WTC11 (cell line): ENCODE measurements at regions not wholly inside any gene's neighbourhood (a gene's known extent, or its start where the extent isn't known, plus 50 kb on each side); places are given as distances from the start of the nearest gene placed in this dataset.

Source experiments
- ZNF232 ChIP-seq: sonication (generic); formaldehyde crosslinking; IDR thresholded peaks from 2 replicates; pipeline ENCODE4 v1.8.0; 2022; ENCODE audit warnings: mild to moderate bottlenecking, missing genetic modification reagents
- TF ChIP-seq, protein P1 (sequence below): fragments of 250-450 bp; sonication (Bioruptor Pico); IDR thresholded peaks from 2 replicates; pipeline ENCODE4 v2.1.2; 2022; ENCODE audit warnings: mild to moderate bottlenecking, moderate library complexity
- TF ChIP-seq, protein P2 (sequence below): sonication (generic); formaldehyde crosslinking; IDR thresholded peaks from 2 replicates; pipeline ENCODE4 v1.8.0; 2022; ENCODE audit warnings: mild to moderate bottlenecking, missing genetic modification reagents
- TF ChIP-seq, protein P3 (sequence below): fragments of 200-600 bp; IDR thresholded peaks from 2 replicates; pipeline ENCODE4 v1.8.0; 2022; ENCODE audit warnings: antibody characterized with exemption
- TF ChIP-seq, protein P4 (sequence below): sonication (generic); formaldehyde crosslinking; IDR thresholded peaks from 2 replicates; pipeline ENCODE4 v1.8.1; 2022; ENCODE audit warnings: low read depth, missing genetic modification reagents, borderline replicate concordance

DNA sequence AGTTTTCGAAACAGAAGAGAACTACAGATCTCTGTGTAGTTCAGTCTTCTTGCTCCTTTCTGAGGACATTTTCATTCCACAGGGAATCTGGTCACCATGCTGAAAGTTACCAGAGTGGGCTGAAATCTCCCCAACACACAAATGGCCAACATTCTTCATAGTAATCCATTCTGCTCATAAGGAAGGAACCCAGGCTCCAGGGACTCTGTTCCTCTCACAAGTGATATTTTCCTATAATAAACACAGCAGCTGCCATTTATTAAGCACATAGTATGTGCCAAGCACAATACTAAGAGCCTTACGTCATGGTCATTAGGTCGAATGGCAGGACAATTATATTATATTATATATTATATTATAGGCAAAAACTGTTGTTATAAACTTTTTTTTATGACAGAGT lies 109.8 kb downstream of the RAB11FIP2 start:
- TF ChIP-seq, protein P1, sequence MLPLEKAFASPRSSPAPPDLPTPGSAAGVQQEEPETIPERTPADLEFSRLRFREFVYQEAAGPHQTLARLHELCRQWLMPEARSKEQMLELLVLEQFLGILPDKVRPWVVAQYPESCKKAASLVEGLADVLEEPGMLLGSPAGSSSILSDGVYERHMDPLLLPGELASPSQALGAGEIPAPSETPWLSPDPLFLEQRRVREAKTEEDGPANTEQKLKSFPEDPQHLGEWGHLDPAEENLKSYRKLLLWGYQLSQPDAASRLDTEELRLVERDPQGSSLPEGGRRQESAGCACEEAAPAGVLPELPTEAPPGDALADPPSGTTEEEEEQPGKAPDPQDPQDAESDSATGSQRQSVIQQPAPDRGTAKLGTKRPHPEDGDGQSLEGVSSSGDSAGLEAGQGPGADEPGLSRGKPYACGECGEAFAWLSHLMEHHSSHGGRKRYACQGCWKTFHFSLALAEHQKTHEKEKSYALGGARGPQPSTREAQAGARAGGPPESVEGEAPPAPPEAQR (CRISPR knock-in tag) = no peak
- TF ChIP-seq, protein P2, sequence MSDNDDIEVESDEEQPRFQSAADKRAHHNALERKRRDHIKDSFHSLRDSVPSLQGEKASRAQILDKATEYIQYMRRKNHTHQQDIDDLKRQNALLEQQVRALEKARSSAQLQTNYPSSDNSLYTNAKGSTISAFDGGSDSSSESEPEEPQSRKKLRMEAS = no peak
- TF ChIP-seq, protein P3, sequence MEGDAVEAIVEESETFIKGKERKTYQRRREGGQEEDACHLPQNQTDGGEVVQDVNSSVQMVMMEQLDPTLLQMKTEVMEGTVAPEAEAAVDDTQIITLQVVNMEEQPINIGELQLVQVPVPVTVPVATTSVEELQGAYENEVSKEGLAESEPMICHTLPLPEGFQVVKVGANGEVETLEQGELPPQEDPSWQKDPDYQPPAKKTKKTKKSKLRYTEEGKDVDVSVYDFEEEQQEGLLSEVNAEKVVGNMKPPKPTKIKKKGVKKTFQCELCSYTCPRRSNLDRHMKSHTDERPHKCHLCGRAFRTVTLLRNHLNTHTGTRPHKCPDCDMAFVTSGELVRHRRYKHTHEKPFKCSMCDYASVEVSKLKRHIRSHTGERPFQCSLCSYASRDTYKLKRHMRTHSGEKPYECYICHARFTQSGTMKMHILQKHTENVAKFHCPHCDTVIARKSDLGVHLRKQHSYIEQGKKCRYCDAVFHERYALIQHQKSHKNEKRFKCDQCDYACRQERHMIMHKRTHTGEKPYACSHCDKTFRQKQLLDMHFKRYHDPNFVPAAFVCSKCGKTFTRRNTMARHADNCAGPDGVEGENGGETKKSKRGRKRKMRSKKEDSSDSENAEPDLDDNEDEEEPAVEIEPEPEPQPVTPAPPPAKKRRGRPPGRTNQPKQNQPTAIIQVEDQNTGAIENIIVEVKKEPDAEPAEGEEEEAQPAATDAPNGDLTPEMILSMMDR = no peak
- no peak for TF ChIP-seq ZNF232
- TF ChIP-seq, protein P4, sequence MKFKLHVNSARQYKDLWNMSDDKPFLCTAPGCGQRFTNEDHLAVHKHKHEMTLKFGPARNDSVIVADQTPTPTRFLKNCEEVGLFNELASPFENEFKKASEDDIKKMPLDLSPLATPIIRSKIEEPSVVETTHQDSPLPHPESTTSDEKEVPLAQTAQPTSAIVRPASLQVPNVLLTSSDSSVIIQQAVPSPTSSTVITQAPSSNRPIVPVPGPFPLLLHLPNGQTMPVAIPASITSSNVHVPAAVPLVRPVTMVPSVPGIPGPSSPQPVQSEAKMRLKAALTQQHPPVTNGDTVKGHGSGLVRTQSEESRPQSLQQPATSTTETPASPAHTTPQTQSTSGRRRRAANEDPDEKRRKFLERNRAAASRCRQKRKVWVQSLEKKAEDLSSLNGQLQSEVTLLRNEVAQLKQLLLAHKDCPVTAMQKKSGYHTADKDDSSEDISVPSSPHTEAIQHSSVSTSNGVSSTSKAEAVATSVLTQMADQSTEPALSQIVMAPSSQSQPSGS (CRISPR knock-in tag) = no peak
